HG03135 (cell line): ENCODE measurements at regions not wholly inside any gene's neighbourhood (a gene's known extent, or its start where the extent isn't known, plus 50 kb on each side); places are given as distances from the start of the nearest gene placed in this dataset.
A peak's percentile ranks its signal among the peaks of the same experiment; 100 is the strongest.

Experiments used
- ATAC-seq: cut with Tn5 transposase; IDR thresholded peaks from one replicate; pipeline ENCODE4 v1.9.1; 2021; ENCODE audit warnings: mild to moderate bottlenecking, moderate library complexity; ENCODE audit not compliant: unreplicated experiment

GRCh38 chr6:33924681-33925080 is 120.9 kb upstream of the MLN start:
- ATAC-seq: no peak

DNA sequence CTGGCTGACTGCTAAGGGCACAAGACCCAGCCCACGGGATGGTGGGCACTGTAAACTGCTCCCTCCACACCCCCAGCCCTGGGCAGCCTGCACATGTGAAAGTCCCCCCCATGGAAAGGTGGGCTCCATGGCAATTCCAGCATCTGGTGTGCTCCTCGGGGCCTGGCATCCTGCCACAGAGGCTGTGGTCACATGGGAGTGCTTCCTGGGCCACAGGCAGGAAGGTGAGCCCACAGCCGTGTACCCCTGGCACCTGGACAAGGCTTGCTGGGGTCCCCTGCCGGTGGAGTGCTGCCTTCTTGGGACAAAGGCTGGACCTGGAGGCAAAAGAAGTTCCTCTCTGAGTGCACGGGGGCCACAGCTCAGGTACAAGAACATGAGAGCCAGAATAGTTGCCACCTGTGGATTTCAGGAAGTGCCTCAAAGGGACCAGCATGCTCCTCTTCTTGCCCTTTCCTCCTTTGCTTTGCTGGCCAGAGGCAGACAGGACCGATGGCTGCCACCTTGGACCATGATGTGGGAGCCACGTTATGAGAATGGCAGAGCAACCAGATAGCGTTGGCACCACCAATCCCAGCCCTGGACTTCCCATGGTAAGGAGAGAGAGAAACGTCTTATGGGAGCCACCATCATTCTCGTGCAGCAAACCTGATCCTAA is 120.2 kb upstream of the MLN start:
- no peak for ATAC-seq

- no peak for ATAC-seq
Measured at GRCh38 chr6:33921745-33922144, 117.9 kb upstream of the MLN start.

GRCh38 chr6:33918175-33918695 is 114.4 kb upstream of the MLN start:
- ATAC-seq: no peak

GRCh38 chr6:33915134-33915533 is 111.3 kb upstream of the MLN start:
- ATAC-seq: no peak

- no peak for ATAC-seq
Measured at GRCh38 chr6:33914645-33915044, 110.8 kb upstream of the MLN start.

GRCh38 chr6:33912195-33912594 is 108.4 kb upstream of the MLN start:
- ATAC-seq: no peak

GRCh38 chr6:33911488-33911887 is 107.7 kb upstream of the MLN start:
- no peak for ATAC-seq

DNA sequence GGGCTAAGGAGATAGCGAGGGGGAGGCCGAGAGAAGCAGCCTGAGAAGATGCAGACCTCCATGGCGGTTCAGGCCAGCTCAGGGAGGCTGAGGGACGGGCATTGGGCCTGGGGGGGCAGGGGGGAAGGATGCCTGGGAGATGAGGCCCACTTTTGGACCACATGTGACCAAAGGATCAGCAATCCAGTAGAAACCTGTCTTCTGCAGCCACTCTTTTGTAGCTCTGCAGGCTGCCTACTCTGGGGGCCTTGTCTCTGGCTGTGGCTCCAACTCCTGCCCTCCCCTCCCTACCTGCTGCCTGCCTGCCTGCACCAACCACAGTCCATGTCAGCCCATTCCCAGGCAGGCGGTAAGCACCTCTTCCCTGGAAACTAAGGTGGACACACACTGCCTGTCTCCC is 106.8 kb upstream of the MLN start:
- ATAC-seq: no peak

DNA sequence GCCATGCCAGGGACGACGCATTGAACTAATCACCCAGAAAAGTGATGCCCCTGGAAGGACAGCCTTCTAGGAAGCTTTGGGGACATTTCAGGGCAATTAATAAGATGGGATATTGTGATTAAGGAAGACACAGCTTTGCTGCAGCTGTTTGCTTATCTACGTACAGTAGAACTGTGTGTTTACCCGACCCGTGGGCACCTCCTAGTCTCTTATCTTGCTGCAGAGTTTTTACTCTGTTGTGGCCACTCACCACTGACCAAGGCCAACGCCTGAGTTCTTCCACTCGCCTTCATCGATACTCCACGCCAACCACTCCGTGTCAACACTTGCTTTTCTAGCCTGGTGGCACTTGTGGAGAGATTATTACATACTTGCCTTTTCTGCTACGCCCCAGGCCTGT is 105.9 kb upstream of the MLN start:
- no peak for ATAC-seq

- ATAC-seq: no peak
Measured at GRCh38 chr6:33908025-33908424, 104.2 kb upstream of the MLN start.

DNA sequence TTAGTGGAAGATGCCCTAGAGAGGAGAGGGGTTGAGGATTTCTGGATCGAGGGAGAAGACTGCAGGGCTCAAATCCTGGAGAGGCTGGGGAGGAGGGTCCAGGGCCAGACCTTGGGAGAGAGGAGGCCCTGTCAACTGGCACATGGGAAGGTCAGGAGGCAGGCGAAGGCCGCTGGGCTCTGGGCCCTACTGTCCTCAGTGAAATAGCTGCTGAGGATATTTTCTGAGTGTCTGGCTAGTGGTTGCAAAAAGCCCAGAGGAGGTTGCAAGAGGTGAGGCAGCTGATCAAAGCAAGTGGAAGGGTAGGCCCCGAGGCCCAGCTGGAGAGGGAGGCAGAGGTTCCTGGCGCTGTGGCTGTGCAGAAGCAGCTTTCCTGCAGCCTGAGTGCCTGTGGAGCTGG is 103.4 kb upstream of the MLN start:
- ATAC-seq: no peak

GRCh38 chr6:33906439-33906838 is 102.6 kb upstream of the MLN start:
- no peak for ATAC-seq

DNA sequence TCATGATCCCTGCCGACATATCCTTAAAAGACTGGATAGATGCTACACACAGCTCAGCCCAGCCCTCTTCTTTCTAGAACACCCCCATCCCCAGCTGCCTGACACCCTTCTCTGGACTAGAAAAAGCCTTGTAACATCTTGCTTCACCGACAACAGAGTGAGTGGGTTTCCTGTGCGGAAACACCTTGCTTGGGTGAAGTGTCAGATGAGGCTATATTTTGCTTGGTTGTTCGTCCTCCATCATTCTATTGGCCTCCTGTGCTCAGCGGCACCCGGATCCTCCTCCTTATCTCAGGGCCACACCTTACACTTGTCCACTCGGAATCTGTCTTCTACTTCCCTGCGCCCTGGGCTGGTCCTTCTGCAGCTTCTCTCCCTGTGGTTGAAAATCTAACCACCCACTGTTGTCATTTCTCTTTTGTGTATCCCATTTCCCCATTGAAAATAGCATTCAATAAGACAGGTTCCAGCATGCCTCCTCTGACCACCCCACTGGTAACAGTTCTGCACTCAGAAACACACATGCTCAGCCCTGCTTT is 101.3 kb upstream of the MLN start:
- ATAC-seq: no peak

GRCh38 chr6:33904747-33905065 is 100.9 kb upstream of the MLN start:
- no peak for ATAC-seq

DNA sequence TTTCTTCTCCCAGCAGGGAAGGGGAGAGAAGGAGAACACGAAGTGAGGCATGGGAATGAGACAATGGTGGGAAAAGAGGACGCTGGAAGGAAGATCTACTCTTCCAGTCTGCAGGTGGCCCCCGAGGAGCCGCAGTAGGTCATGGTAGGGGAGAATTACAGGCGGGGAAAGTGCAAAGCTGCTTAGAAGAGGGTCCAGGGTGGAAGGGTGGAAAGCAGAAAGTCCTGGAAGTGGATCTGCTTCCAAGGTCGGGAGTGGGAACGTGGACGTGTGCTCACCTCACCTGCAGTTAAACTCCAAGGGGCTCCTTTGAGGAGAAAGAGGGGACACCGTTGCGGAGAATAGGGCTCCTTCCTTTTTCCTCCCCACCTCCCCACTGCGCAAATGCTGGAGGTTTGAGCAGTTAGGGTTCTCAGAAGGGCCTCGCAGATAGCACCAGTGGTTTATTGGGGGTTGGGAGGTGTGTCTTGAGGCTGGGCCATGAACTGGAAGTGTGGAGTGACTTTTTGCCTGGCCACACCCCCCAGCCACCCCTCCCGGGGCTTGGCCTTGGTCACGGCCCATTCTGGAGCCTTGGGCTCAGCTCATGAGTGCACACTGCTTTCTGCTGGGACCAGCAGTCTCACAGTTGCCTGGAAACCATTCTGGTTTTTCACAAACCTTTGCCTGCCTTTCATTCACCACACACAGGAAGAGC is 100.4 kb upstream of the MLN start:
- ATAC-seq: peak; percentile 69

- no peak for ATAC-seq
Measured at GRCh38 chr6:33903579-33903978, 99.8 kb upstream of the MLN start.

- no peak for ATAC-seq
Measured at GRCh38 chr6:33902457-33902853, 98.7 kb upstream of the MLN start.

DNA sequence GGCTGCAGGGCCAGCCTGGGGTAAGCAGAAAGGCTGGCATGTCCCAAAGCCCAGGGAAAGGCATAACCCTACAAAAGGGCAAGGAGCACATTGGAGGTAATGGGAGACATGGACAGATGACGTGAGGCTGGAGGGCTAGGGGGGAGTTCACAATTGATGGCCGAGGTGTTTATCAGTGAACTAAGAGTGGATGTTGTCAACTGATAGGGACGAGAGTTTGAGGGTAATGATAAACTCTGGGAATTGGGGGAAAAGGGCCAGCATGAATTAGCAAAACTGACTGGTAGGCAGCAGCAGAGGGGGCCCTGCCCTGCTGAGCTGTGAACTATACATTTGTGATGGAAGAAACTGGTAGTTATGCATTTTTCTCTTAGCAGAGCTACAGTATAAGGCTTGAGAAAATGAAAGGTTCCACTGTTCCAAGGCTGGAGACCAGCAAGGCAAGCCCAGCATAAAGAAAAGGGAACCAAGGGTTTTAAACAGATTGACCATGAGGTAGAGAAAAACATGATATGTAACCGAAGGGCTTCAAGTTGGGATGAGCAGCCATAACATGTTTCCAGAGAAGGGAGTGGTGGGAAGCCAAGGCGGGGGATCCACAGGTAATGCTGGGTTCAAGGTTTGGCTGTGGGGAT is 98.1 kb upstream of the MLN start:
- ATAC-seq: no peak

- no peak for ATAC-seq
Measured at GRCh38 chr6:33898771-33899170, 95.0 kb upstream of the MLN start.

DNA sequence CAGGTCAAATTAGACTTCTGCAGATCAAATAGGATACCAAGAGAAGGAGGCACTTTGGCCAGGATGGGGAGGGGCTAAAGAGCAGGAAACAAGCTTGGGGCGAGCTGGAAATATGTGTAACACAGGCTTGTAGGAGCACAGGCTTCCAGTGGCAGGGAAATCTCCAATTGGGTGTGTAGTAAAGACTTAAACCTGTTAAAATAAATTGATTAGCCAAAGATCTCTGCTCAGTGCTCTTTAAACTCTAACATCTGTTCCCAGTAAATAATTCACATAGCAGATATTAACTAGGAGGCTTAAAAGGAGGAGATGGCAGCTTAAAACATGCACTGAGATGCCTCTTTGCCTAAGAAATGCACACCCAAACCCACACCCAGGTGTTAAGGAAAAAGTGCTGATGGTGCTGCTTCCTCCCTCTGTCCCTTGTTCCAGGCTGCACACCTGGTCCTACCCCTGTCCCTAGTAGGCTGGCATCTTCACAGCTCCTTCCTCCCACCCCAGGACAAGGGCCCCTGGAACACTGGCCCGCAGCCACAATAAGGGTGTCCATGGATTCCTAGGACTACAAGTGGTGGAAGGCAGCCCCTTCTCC is 93.5 kb upstream of the MLN start:
- ATAC-seq: no peak
